ENCODE measurements at regions not wholly inside any gene's neighbourhood (a gene's known extent, or its start where the extent isn't known, plus 50 kb on each side); places are given as distances from the start of the nearest gene placed in this dataset.

GRCh38 chr5:44868541-44868940, 59.8 kb downstream of the MRPS30 start:
- no peak for DNase-seq (ENCODE audit: low read depth)

GRCh38 chr5:44869928-44870327, 61.2 kb downstream of the MRPS30 start:
- no peak for DNase-seq (ENCODE audit: low read depth)

GRCh38 chr5:44870430-44870829, 61.7 kb downstream of the MRPS30 start:
- DNase-seq (ENCODE audit: low read depth): no peak

- DNase-seq (ENCODE audit: low read depth): no peak
These were observed 62.7 kb downstream of the MRPS30 start for GRCh38 chr5:44871401-44871800.

- peak; percentile 10 for DNase-seq (ENCODE audit: low read depth)
These were observed 67.2 kb downstream of the MRPS30 start for GRCh38 chr5:44875661-44876605.

- DNase-seq (ENCODE audit: low read depth): no peak
These were observed 72.5 kb downstream of the MRPS30 start for GRCh38 chr5:44881266-44881665.

GRCh38 chr5:44884036-44884435, 75.3 kb downstream of the MRPS30 start:
- no peak for DNase-seq (ENCODE audit: low read depth)

GRCh38 chr5:44885903-44886302, 77.2 kb downstream of the MRPS30 start:
- DNase-seq (ENCODE audit: low read depth): no peak

- DNase-seq (ENCODE audit: low read depth): no peak
These were observed 79.0 kb downstream of the MRPS30 start for GRCh38 chr5:44887722-44888121.

GRCh38 chr5:44888435-44888834, 79.7 kb downstream of the MRPS30 start:
- no peak for DNase-seq (ENCODE audit: low read depth)

- no peak for DNase-seq (ENCODE audit: low read depth)
These were observed 82.4 kb downstream of the MRPS30 start for GRCh38 chr5:44891116-44891515.

- no peak for DNase-seq (ENCODE audit: low read depth)
These were observed 91.7 kb downstream of the MRPS30 start for GRCh38 chr5:44900273-44900954.

- DNase-seq (ENCODE audit: low read depth): no peak
These were observed 98.6 kb downstream of the MRPS30 start for GRCh38 chr5:44907396-44907795.

GRCh38 chr5:44909004-44909403, 100.3 kb downstream of the MRPS30 start:
- no peak for DNase-seq (ENCODE audit: low read depth)

GRCh38 chr5:44911501-44911900, 102.8 kb downstream of the MRPS30 start:
- no peak for DNase-seq (ENCODE audit: low read depth)

- no peak for DNase-seq (ENCODE audit: low read depth)
These were observed 105.5 kb downstream of the MRPS30 start for GRCh38 chr5:44914221-44914620.

GRCh38 chr5:44919560-44919959, 110.8 kb downstream of the MRPS30 start:
- DNase-seq (ENCODE audit: low read depth): no peak

GRCh38 chr5:44927115-44927733, 118.5 kb downstream of the MRPS30 start:
- DNase-seq (ENCODE audit: low read depth): no peak

GRCh38 chr5:44932922-44933585, 124.3 kb downstream of the MRPS30 start:
- DNase-seq (ENCODE audit: low read depth): no peak

- no peak for DNase-seq (ENCODE audit: low read depth)
These were observed 124.9 kb downstream of the MRPS30 start for GRCh38 chr5:44933686-44934085.

GRCh38 chr5:44935262-44935661, 126.5 kb downstream of the MRPS30 start:
- no peak for DNase-seq (ENCODE audit: low read depth)

- DNase-seq (ENCODE audit: low read depth): no peak
These were observed 127.1 kb downstream of the MRPS30 start for GRCh38 chr5:44935871-44936270.
